ENCODE measurements at regions not wholly inside any gene's neighbourhood (a gene's known extent, or its start where the extent isn't known, plus 50 kb on each side); places are given as distances from the start of the nearest gene placed in this dataset.

DNA sequence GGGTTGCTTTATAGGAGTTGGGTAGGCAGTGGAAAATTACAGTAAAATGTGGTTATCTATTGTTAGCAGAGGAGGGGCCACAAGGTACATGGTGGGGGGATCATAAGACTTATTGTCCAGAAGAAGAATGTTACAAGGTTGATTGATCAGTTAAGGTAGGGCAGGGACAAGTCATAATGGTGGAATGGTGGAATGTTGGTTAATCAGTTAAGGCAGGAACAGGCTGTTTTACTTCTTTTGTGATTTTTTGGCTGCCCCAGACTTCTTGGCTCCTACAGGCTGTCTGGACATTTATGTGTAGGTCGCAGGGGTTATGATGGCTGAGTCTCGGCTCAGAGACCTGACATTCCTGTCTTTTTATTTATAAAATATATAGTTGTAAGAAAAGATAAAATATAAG is 2277.1 kb downstream of the TP53TG3F start:
- Histone ChIP-seq H3K4me1 (replicated peaks in 1 of 2) (no peaks in the 10 kb centered on the region), H3K27ac (no peak overlapping the region), H3K4me3 (no peak overlapping the region), H3K27me3 (no peaks in the 10 kb centered on the region), H3K9me3 (replicated peaks in 1 of 3) (no peaks in the 10 kb centered on the region), H3K36me3 (replicated peaks in 1 of 2) (no peaks in the 10 kb centered on the region)
- no peak for DNase-seq
- intact Hi-C loops (cut with DNase I), result no loop called here
- no peak for TF ChIP-seq POLR2A (IDR thresholded peaks at IDR 0.05)
- TF ChIP-seq, protein P1, sequence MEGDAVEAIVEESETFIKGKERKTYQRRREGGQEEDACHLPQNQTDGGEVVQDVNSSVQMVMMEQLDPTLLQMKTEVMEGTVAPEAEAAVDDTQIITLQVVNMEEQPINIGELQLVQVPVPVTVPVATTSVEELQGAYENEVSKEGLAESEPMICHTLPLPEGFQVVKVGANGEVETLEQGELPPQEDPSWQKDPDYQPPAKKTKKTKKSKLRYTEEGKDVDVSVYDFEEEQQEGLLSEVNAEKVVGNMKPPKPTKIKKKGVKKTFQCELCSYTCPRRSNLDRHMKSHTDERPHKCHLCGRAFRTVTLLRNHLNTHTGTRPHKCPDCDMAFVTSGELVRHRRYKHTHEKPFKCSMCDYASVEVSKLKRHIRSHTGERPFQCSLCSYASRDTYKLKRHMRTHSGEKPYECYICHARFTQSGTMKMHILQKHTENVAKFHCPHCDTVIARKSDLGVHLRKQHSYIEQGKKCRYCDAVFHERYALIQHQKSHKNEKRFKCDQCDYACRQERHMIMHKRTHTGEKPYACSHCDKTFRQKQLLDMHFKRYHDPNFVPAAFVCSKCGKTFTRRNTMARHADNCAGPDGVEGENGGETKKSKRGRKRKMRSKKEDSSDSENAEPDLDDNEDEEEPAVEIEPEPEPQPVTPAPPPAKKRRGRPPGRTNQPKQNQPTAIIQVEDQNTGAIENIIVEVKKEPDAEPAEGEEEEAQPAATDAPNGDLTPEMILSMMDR (IDR thresholded peaks at IDR 0.05), result no peak
- 63 to 71% (median 68%) methylated on average over 2 of the region's 2 CpGs for WGBS, 4 donors

DNA sequence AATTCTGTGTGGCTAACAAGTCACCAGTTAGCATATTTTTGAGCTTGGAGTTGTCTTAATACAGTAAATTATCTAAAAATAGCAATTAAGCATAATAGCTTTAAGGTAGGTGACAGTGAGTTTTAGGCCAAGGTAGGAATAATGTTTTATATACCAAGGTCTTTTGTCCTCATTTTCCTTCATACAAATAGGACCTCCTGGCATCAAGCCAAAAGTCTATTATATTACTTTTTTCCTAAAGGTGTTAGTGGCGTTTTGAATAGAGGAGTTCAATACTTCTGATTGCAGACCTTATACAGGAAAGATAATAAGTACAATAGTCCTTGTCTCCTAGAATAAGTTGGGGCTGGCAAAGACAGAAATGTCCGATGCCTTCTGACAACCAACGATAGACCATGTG is 2277.7 kb downstream of the TP53TG3F start:
- H3K36me3 ChIP-seq (replicated peaks in 1 of 2), result no peaks in the 10 kb centered on the region
- H3K4me1 ChIP-seq (replicated peaks in 1 of 2), result no peaks in the 10 kb centered on the region
- no peaks in the 10 kb centered on the region for H3K9me3 ChIP-seq (replicated peaks in 1 of 3)
- no peak overlapping the region for H3K27ac ChIP-seq
- intact Hi-C loops (cut with DNase I), result no loop called here
- TF ChIP-seq POLR2A (IDR thresholded peaks at IDR 0.05), result no peak
- TF ChIP-seq, protein P1 (IDR thresholded peaks at IDR 0.05), result no peak
- no peak for DNase-seq
- H3K27me3 ChIP-seq, result no peaks in the 10 kb centered on the region
- WGBS, 4 donors, result 71 to 81% (median 78%) methylated on average over 3 of the region's 3 CpGs
- no peak overlapping the region for H3K4me3 ChIP-seq

DNA sequence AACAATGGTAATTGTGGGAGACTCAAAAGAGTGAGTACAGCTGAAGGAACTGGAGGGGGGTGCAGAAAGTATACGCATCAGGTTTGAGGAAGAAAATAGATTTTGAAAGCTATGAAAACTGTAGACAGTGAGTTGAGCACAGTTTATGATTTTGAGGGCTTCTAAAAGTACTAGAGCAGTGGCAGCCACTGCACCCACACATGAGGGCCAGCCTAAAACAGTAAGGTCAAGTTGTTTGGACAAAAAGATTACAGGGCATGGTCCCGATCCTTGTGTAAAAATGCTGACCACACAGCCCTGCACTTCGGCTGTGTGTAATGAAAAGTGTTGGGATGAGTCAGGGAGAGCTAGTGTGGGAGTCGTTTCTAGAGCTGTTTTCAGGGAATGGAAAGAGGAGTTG is 2282.1 kb downstream of the TP53TG3F start:
- H3K9me3 ChIP-seq (replicated peaks in 1 of 3), result no peaks in the 10 kb centered on the region
- no peak overlapping the region for H3K27ac ChIP-seq
- no peaks in the 10 kb centered on the region for H3K36me3 ChIP-seq (replicated peaks in 1 of 2)
- WGBS, 4 donors, result 66 to 77% (median 70%) methylated on average over 4 of the region's 4 CpGs
- H3K4me3 ChIP-seq, result no peak overlapping the region
- intact Hi-C loops (cut with DNase I), result no loop called here
- no peak for TF ChIP-seq POLR2A (IDR thresholded peaks at IDR 0.05)
- TF ChIP-seq, protein P1 (IDR thresholded peaks at IDR 0.05), result no peak
- no peaks in the 10 kb centered on the region for H3K27me3 ChIP-seq
- DNase-seq, result no peak
- H3K4me1 ChIP-seq (replicated peaks in 1 of 2), result no peaks in the 10 kb centered on the region

DNA sequence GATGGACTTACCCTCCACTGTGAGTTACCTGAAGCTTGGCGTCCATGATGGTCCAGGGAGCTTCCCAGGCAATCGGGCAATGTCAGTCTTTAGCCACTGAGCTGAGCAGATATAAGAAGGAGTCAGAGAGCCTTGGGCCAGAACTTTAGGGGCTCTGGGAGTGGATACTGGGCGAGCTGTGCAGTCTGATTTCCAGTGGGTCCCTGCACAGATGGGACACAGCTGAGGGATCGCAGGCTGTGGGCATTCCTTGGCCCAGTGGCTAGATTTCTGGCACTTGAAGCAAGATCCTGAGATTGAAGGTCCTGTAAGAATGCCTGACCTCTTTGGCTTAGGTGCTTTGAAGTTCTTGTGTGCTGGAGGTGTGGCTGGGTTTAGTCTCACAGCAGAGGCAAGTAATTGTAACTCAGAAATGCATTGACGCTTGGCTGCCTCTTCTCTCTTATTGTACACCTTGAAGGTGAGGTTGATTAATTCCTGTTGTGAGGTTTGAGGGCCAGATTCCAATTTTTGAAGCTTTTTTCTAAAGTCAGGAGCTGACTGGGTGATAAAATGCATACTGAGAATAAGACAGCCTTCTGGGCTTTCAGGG is 2283.8 kb downstream of the TP53TG3F start:
- DNase-seq, result peak in 1 of 7 donors; percentile 9
- 50 to 52% (median 51%) methylated on average over 5 of the region's 5 CpGs for WGBS, 4 donors
- no peaks in the 10 kb centered on the region for H3K36me3 ChIP-seq (replicated peaks in 1 of 2)
- no peak overlapping the region for H3K4me3 ChIP-seq
- H3K4me1 ChIP-seq (replicated peaks in 1 of 2), result no peaks in the 10 kb centered on the region
- H3K9me3 ChIP-seq (replicated peaks in 1 of 3), result no peaks in the 10 kb centered on the region
- TF ChIP-seq POLR2A (IDR thresholded peaks at IDR 0.05), result no peak
- TF ChIP-seq, protein P1 (IDR thresholded peaks at IDR 0.05), result no peak
- H3K27me3 ChIP-seq, result no peaks in the 10 kb centered on the region
- intact Hi-C loops (cut with DNase I), result no loop called here
- H3K27ac ChIP-seq, result no peak overlapping the region

Measured in adrenal gland (tissue), 9 donors.